Osteoblast (primary cell): ENCODE measurements at regions not wholly inside any gene's neighbourhood (a gene's known extent, or its start where the extent isn't known, plus 50 kb on each side); places are given as distances from the start of the nearest gene placed in this dataset.

Experiments used
- DNase-seq: peaks from one replicate; pipeline ENCODE4 v3.0.0; 2011; ENCODE audit warnings: low spot score, mixed read lengths; ENCODE audit not compliant: insufficient read length; ENCODE audit errors: missing footprints
- H2AFZ ChIP-seq: 2 replicates; pipeline ENCODE4 v1.6.0; 2011; ENCODE audit warnings: mild to moderate bottlenecking, low read length
- H3K27ac ChIP-seq: 2 replicates; pipeline ENCODE4 v1.5.1; 2011; ENCODE audit warnings: mild to moderate bottlenecking, low read depth, low read length, moderate library complexity
- H3K27me3 ChIP-seq: 2 replicates; pipeline ENCODE4 v1.6.0; 2012; ENCODE audit warnings: mild to moderate bottlenecking, control low read depth, inconsistent platforms, low read length, moderate library complexity; ENCODE audit not compliant: insufficient read depth
- H3K36me3 ChIP-seq: 2 replicates; pipeline ENCODE4 v1.5.1; 2011; ENCODE audit warnings: mild to moderate bottlenecking, low read length, control low read depth, moderate library complexity; ENCODE audit not compliant: insufficient read depth
- H3K4me1 ChIP-seq: 2 replicates; pipeline ENCODE4 v1.5.1; 2011; ENCODE audit warnings: mild to moderate bottlenecking, low read length, control low read depth, moderate library complexity; ENCODE audit not compliant: insufficient read depth
- H3K4me2 ChIP-seq: 2 replicates; pipeline ENCODE4 v1.6.0; 2011; ENCODE audit warnings: mild to moderate bottlenecking, low read length; ENCODE audit not compliant: insufficient read depth
- H3K4me3 ChIP-seq: fragments of 200-600 bp; sonication (generic); 3 replicates; pipeline ENCODE4 v1.5.1; 2012; ENCODE audit warnings: mild to moderate bottlenecking, low read length, inconsistent platforms; ENCODE audit not compliant: insufficient read depth
- H3K79me2 ChIP-seq: 2 replicates; pipeline ENCODE4 v1.6.0; 2012; ENCODE audit warnings: mild to moderate bottlenecking, low read length, control low read depth, inconsistent platforms; ENCODE audit not compliant: insufficient read depth
- H3K9me3 ChIP-seq: 2 replicates; pipeline ENCODE4 v1.5.1; 2011; ENCODE audit warnings: low read depth, low read length, control low read depth
- H4K20me1 ChIP-seq: 2 replicates; pipeline ENCODE4 v1.6.0; 2012; ENCODE audit warnings: mild to moderate bottlenecking, low read length, control low read depth; ENCODE audit not compliant: insufficient read depth
- CTCF ChIP-seq: IDR thresholded peaks from 2 replicates; pipeline ENCODE4 v1.5.1; 2011; ENCODE audit warnings: mild to moderate bottlenecking, low read depth, low read length, moderate library complexity; ENCODE audit errors: extremely low read depth

DNA sequence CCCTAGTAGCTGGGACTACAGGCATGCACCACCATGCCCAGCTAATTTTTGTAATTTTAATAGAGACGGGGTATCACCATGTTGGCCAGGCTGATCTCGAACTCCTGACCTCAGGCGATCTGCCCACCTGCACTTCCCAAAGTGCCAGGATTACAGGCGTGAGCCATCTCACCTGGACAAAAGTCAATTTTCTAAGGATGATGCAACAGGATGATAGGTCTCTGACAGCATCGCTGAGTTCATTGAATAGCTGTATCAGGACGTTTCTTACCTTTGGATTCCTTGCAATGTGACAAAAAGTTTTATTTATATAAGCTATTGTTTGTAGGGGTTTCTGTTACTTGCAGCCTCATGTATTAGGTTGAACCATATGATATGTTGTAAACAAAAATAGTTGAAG, 55.5 kb upstream of the PCED1B start:
- Histone ChIP-seq H3K4me1 (peaks cover 38% of the 10 kb centered on the region), H3K27me3 (no peaks in the 10 kb centered on the region), H4K20me1 (no peaks in the 10 kb centered on the region), H2AFZ (no peak overlapping the region), H3K36me3 (no peaks in the 10 kb centered on the region), H3K4me2 (no peak overlapping the region), H3K79me2 (no peaks in the 10 kb centered on the region), H3K27ac (peak overlapping the region; percentile 31), H3K4me3 (no peak overlapping the region), H3K9me3 (no peaks in the 10 kb centered on the region)
- DNase-seq = no peak
- no peak for TF ChIP-seq CTCF

DNA sequence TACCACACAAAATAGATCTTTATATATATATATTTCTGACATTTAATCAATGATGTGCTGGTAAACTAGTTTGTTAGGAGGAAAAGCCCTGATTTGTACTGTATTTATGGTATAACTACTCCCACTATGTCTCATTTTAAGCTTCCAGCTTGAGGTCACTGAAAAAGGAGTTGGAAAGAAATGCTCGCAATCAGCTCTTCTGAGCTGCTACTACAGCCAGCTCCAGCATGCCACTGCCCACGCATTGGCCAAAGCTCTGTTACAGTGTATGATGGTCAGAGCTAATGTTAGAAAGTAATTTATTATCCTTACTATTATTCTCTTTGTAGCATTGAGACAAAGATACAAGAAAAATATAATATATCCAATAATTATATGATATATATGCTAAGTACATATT, 55.0 kb upstream of the PCED1B start:
- H3K9me3 ChIP-seq = no peaks in the 10 kb centered on the region
- no peak overlapping the region for H3K4me3 ChIP-seq
- H3K4me1 ChIP-seq = peaks cover 38% of the 10 kb centered on the region
- no peak overlapping the region for H2AFZ ChIP-seq
- TF ChIP-seq CTCF = no peak
- no peaks in the 10 kb centered on the region for H3K27me3 ChIP-seq
- H3K27ac ChIP-seq = peak overlapping the region; percentile 31
- no peak overlapping the region for H3K4me2 ChIP-seq
- no peaks in the 10 kb centered on the region for H3K79me2 ChIP-seq
- no peaks in the 10 kb centered on the region for H4K20me1 ChIP-seq
- no peak for DNase-seq
- no peaks in the 10 kb centered on the region for H3K36me3 ChIP-seq

- no peaks in the 10 kb centered on the region for H3K79me2 ChIP-seq
- no peaks in the 10 kb centered on the region for H3K36me3 ChIP-seq
- peaks cover 36% of the 10 kb centered on the region for H3K4me1 ChIP-seq
- no peak for DNase-seq
- no peaks in the 10 kb centered on the region for H3K27me3 ChIP-seq
- no peak overlapping the region for H3K27ac ChIP-seq
- no peaks in the 10 kb centered on the region for H3K9me3 ChIP-seq
- H3K4me2 ChIP-seq = no peak overlapping the region
- no peaks in the 10 kb centered on the region for H4K20me1 ChIP-seq
- no peak overlapping the region for H3K4me3 ChIP-seq
- TF ChIP-seq CTCF = no peak
- H2AFZ ChIP-seq = no peak overlapping the region
These were observed 54.1 kb upstream of the PCED1B start for GRCh38 chr12:47025349-47025748.

DNA sequence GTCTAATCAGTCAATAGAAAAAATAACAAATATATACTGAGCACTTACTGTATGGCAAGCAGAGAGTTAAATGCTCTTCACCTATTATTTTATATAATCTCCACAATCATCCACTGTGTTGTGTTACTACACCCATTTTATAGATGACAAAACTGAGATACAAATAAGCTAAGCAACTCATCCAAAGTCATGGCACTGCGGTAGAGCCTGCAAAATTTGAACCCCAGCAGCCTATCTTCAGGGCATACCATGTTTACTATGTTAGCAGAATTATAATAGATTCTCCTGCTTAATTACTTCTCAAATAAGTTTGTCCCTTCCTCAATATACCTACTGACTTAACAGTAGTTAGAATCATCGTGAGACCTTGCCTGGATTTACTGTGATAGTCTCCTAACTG, 53.6 kb upstream of the PCED1B start:
- H3K4me2 ChIP-seq = no peak overlapping the region

More for the DNA sequence above, 53.6 kb upstream of the PCED1B start:
- no peaks in the 10 kb centered on the region for H3K9me3 ChIP-seq
- no peak for DNase-seq
- H3K36me3 ChIP-seq = no peaks in the 10 kb centered on the region
- no peaks in the 10 kb centered on the region for H3K79me2 ChIP-seq
- H3K27ac ChIP-seq = no peak overlapping the region
- no peak overlapping the region for H3K4me3 ChIP-seq
- no peak for TF ChIP-seq CTCF
- no peak overlapping the region for H2AFZ ChIP-seq
- H3K27me3 ChIP-seq = no peaks in the 10 kb centered on the region
- peaks cover 34% of the 10 kb centered on the region for H3K4me1 ChIP-seq
- no peaks in the 10 kb centered on the region for H4K20me1 ChIP-seq
